NB4 (cell line): ENCODE measurements at regions not wholly inside any gene's neighbourhood (a gene's known extent, or its start where the extent isn't known, plus 50 kb on each side); places are given as distances from the start of the nearest gene placed in this dataset.

Experiments
- MAX ChIP-seq: IDR thresholded peaks from 2 replicates; pipeline ENCODE4 v1.6.1; 2011; ENCODE audit warnings: low read depth, low read length
- MYC ChIP-seq: IDR thresholded peaks from 2 replicates; pipeline ENCODE4 v1.6.1; 2011; ENCODE audit warnings: low read depth, low read length
- POLR2A ChIP-seq: IDR thresholded peaks from 2 replicates; pipeline ENCODE4 v1.6.1; 2011; ENCODE audit warnings: mild to moderate bottlenecking; ENCODE audit not compliant: insufficient read length; ENCODE audit errors: extremely low read depth
- TF ChIP-seq, protein P1 (sequence below): IDR thresholded peaks from one replicate; pipeline ENCODE4 v1.5.1; 2012; ENCODE audit warnings: low read depth, low read length

DNA sequence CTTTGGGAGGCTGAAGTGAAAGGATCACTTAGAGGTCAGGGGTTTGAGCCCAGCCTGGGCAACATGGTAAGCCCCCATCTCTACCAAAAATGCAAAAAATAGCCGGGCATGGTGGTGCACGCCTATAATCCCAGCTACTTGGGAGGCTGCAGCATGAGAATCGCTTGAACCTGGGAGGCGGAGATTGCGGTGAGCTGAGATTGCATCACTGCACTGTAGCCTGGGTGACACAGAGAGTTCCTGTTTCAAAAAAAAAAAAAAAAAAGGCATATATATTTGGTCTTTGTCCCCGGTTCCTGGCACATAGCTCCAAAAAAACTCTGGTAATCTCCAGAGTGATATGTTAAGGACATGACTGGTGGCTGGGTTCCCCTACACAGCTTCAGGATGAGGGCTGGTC lies 147.3 kb downstream of the SEC23IP start:
- TF ChIP-seq, protein P1, sequence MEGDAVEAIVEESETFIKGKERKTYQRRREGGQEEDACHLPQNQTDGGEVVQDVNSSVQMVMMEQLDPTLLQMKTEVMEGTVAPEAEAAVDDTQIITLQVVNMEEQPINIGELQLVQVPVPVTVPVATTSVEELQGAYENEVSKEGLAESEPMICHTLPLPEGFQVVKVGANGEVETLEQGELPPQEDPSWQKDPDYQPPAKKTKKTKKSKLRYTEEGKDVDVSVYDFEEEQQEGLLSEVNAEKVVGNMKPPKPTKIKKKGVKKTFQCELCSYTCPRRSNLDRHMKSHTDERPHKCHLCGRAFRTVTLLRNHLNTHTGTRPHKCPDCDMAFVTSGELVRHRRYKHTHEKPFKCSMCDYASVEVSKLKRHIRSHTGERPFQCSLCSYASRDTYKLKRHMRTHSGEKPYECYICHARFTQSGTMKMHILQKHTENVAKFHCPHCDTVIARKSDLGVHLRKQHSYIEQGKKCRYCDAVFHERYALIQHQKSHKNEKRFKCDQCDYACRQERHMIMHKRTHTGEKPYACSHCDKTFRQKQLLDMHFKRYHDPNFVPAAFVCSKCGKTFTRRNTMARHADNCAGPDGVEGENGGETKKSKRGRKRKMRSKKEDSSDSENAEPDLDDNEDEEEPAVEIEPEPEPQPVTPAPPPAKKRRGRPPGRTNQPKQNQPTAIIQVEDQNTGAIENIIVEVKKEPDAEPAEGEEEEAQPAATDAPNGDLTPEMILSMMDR: no peak
- no peak for TF ChIP-seq MAX
- no peak for TF ChIP-seq POLR2A
- no peak for TF ChIP-seq MYC
